ENCODE measurements at regions not wholly inside any gene's neighbourhood (a gene's known extent, or its start where the extent isn't known, plus 50 kb on each side); places are given as distances from the start of the nearest gene placed in this dataset.
"Not testable (repeated sequence)": the region's sequence is repeated elsewhere in the genome, so short reads cannot be mapped to it uniquely, and the experiment has no call there.

DNA sequence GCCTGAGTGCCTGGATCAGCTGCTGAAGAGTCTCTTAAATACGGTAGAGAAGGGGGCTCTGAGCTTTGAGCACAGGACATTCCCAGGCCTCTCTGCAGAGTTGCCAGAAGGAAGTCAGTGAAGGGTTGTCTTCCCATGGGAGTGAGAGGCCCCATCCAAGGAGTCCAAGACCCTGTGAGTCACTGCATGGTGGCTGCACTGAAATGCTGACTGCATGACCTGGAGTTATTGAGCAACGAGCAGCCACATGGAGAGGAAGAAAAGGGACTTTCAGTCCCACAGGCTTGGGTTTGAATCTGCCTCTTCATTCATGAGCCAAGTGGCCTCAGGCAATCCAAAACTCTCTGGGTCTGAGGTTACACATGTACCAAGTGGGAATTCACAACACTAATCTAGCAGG is 69.6 kb upstream of the RASGRF1 start:
- DNase-seq (ENCODE audit: low read depth in 4 of 4, low spot score in 3 of 4), result no peak

- DNase-seq (ENCODE audit: low read depth in 4 of 4, low spot score in 3 of 4), result no peak
These were observed 67.3 kb upstream of the RASGRF1 start for GRCh38 chr15:79157631-79158592.

GRCh38 chr15:79156704-79157375 is 66.3 kb upstream of the RASGRF1 start:
- no peak for DNase-seq (ENCODE audit: low read depth in 4 of 4, low spot score in 3 of 4)

DNA sequence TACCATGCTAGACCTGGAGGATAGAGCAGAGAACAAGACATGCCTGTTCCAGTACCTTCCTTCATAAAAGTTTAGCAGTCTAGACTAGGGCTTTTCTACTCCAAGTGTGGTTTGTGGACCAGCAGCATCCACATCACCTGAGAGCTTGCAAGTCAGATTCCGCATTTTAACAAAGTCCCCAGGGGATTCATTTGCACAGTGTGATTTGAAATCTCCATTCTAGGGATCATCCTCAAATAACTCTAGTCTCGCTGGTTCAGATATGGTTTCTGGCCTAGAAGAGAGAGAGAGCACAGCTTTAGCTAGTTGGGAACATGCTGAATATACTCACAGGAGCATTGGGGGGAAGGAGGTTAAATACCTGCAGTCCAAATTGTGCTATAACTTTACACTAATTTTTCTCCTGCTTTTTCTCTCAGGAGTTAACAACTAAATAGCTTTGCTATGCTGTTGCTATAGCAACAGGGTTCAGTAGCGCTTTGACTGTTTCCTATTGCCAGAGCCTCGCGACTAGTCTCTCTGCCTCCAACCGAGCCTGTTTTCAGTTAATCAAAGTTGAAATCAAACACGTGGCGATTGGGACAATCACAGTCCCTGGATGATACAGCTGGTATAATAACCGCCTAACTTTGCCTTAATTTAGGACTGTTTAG is 64.0 kb upstream of the RASGRF1 start:
- peak in 3 of 4 donors; percentile 5 to 41 (median 27) for DNase-seq (ENCODE audit: low read depth in 4 of 4, low spot score in 3 of 4)

DNA sequence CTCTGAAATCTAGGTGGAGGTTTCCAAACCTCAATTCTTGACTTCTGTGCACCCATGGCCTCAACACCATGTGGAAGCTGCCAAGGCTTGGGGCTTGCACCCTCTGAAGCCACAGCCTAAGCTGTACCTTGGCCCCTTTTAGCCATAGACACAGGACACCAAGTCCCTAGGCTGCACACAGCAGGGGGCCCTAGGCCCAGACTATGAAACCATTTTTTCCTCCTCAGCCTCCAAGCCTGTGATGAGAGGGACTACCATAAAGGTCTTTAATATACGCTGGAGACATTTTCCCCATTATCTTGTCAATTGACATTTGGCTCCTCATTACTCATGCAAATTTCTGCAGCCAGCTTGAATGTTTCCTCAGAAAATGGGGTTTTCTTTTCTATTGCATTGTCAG is 53.7 kb upstream of the RASGRF1 start:
- not testable (repeated sequence) for DNase-seq (ENCODE audit: low read depth in 4 of 4, low spot score in 3 of 4)

- no peak for DNase-seq (ENCODE audit: low read depth in 4 of 4, low spot score in 3 of 4)
These were observed 50.4 kb upstream of the RASGRF1 start for GRCh38 chr15:79140846-79141570.

Measured in left renal pelvis (tissue), 4 donors.